ENCODE measurements at regions not wholly inside any gene's neighbourhood (a gene's known extent, or its start where the extent isn't known, plus 50 kb on each side); places are given as distances from the start of the nearest gene placed in this dataset.

DNA sequence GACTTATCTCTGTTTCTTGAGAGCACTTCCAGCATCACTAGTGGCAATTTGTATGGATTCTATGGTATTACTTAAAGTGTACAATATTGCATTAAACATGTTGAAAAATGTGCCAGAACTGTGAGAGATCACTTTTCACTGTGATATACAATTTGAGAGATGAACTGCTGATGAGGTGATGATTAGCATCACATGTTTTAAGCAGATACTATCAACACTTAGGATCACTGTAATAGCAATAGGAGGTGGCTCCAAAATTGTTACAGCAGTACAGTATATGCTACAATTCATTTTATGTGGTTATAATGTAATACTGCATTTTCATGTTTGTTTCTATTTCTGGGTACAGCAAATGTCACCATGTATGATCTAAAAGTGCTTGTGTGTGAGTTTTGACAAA is 570.0 kb downstream of the PTPRC start:
- TF ChIP-seq, protein P1, sequence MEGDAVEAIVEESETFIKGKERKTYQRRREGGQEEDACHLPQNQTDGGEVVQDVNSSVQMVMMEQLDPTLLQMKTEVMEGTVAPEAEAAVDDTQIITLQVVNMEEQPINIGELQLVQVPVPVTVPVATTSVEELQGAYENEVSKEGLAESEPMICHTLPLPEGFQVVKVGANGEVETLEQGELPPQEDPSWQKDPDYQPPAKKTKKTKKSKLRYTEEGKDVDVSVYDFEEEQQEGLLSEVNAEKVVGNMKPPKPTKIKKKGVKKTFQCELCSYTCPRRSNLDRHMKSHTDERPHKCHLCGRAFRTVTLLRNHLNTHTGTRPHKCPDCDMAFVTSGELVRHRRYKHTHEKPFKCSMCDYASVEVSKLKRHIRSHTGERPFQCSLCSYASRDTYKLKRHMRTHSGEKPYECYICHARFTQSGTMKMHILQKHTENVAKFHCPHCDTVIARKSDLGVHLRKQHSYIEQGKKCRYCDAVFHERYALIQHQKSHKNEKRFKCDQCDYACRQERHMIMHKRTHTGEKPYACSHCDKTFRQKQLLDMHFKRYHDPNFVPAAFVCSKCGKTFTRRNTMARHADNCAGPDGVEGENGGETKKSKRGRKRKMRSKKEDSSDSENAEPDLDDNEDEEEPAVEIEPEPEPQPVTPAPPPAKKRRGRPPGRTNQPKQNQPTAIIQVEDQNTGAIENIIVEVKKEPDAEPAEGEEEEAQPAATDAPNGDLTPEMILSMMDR (IDR thresholded peaks at IDR 0.05), result no peak
- TF ChIP-seq POLR2A (IDR thresholded peaks at IDR 0.05), result no peak
- no peak for TF ChIP-seq EP300 (IDR thresholded peaks at IDR 0.05)
- TF ChIP-seq POLR2AphosphoS5 (IDR thresholded peaks at IDR 0.05), result no peak

Data from upper lobe of left lung (tissue), 4 donors.